ENCODE measurements at regions not wholly inside any gene's neighbourhood (a gene's known extent, or its start where the extent isn't known, plus 50 kb on each side); places are given as distances from the start of the nearest gene placed in this dataset.

DNA sequence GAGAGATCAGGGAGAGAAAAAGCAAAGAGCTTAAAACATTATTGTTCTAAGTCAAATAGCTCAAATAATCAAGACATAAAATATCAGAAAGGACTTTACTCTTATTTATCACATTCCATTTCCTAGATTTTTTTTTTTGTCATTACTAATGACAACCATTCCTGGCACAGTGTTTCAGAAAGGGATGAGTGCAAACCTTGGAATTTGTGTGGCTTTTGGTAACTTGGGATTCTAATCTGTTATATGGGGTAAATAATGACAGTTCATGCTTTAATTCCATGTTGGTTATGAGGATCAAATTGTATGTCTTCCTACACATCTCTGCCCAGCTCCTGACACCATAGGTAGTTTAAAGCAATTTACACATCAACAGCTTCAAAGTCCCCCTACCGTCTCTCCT lies 358.4 kb upstream of the ADGRL4 start:
- H3K27me3 Mint-ChIP-seq (ENCODE audit: low read depth in 3 of 3), result peaks cover 0 to 2% (median 0%) of the 10 kb centered on the region in 3 donors
- no peak overlapping the region for H3K4me3 ChIP-seq (replicated peaks in 1 of 3; ENCODE audit: low read depth in 2 of 3, low read length in 3 of 3)
- no CpG with 5 or more reads among the region's 1 CpG for WGBS (ENCODE audit: insufficient coverage)
- H3K27ac ChIP-seq (ENCODE audit: low read depth in 1 of 2, low read length in 2 of 2), result no peak overlapping the region
- no peaks in the 10 kb centered on the region for H3K9me3 ChIP-seq (replicated peaks in 1 of 2; ENCODE audit: control insufficient read depth in 1 of 2, insufficient read depth in 1 of 2, low read length in 2 of 2)
- H3K36me3 ChIP-seq (replicated peaks in 1 of 2; ENCODE audit: control insufficient read depth in 1 of 2, insufficient read depth in 2 of 2, low read length in 2 of 2), result no peaks in the 10 kb centered on the region
- no peak overlapping the region for H3K9ac ChIP-seq (ENCODE audit: insufficient read depth, low read length, poor library complexity, severe bottlenecking)
- intact Hi-C loops (cut with micrococcal nuclease), result no loop called here
- no peaks in the 10 kb centered on the region for H3K79me2 ChIP-seq (ENCODE audit: insufficient read depth, low read length)
- H3K4me3 Mint-ChIP-seq, result no peak overlapping the region
- no peaks in the 10 kb centered on the region for H3K4me1 Mint-ChIP-seq
- H3K4me2 ChIP-seq (replicated peaks; ENCODE audit: extremely low read depth, low read length, poor library complexity, severe bottlenecking), result no peak overlapping the region
- H3K4me1 ChIP-seq (ENCODE audit: control insufficient read depth in 1 of 2, insufficient read depth in 2 of 2, low read length in 2 of 2), result no peaks in the 10 kb centered on the region
- no peak for TF ChIP-seq CTCF (IDR thresholded peaks at IDR 0.05)
- peaks cover 0 to 10% (median 2%) of the 10 kb centered on the region in 7 donors for H3K9me3 Mint-ChIP-seq
- no peaks in the 10 kb centered on the region for H4K20me1 ChIP-seq (ENCODE audit: insufficient read depth, low read length)
- no peaks in the 10 kb centered on the region for H3K27me3 ChIP-seq (ENCODE audit: control insufficient read depth in 2 of 2, insufficient read depth in 2 of 2, low read length in 2 of 2)
- H2AFZ ChIP-seq (ENCODE audit: insufficient read depth, low read depth, low read length, poor library complexity, severe bottlenecking), result no peak overlapping the region
- no peaks in the 10 kb centered on the region for H3K36me3 Mint-ChIP-seq
- H3K27ac Mint-ChIP-seq, result no peak overlapping the region
- DNase-seq, result no peak

DNA sequence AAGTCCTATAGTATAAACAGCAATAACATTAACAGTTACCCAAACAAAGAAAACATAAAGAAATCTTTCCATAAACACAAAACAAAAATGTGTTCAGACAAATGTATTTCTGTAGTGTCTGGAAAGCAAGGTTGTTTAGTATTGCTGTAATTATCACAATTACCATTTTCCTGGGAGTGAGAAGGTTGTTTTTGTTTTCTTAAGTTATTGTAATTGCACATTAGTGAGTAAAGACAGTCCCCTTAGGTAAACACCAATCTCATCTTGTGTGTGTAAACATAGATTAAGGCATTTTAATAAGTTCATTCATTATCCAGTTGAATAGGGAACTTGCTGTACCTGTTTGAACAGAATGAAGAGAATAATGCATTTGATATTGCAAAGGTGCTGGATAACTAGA lies 356.9 kb upstream of the ADGRL4 start:
- no peaks in the 10 kb centered on the region for H4K20me1 ChIP-seq (ENCODE audit: insufficient read depth, low read length)
- H3K27me3 ChIP-seq (ENCODE audit: control insufficient read depth in 2 of 2, insufficient read depth in 2 of 2, low read length in 2 of 2), result no peaks in the 10 kb centered on the region
- no peaks in the 10 kb centered on the region for H3K4me1 ChIP-seq (ENCODE audit: control insufficient read depth in 1 of 2, insufficient read depth in 2 of 2, low read length in 2 of 2)
- no peak overlapping the region for H3K4me2 ChIP-seq (replicated peaks; ENCODE audit: extremely low read depth, low read length, poor library complexity, severe bottlenecking)
- Mint-ChIP-seq H3K27ac (no peak overlapping the region), H3K4me3 (no peak overlapping the region), H3K4me1 (no peaks in the 10 kb centered on the region), H3K36me3 (no peaks in the 10 kb centered on the region), H3K9me3 (peaks cover 0 to 8% (median 5%) of the 10 kb centered on the region in 7 donors), H3K27me3 (ENCODE audit: low read depth in 3 of 3) (peaks cover 0 to 2% (median 0%) of the 10 kb centered on the region in 3 donors)
- intact Hi-C loops (cut with micrococcal nuclease), result no loop called here
- no peaks in the 10 kb centered on the region for H3K79me2 ChIP-seq (ENCODE audit: insufficient read depth, low read length)
- H3K4me3 ChIP-seq (replicated peaks in 1 of 3; ENCODE audit: low read depth in 2 of 3, low read length in 3 of 3), result no peak overlapping the region
- H3K36me3 ChIP-seq (replicated peaks in 1 of 2; ENCODE audit: control insufficient read depth in 1 of 2, insufficient read depth in 2 of 2, low read length in 2 of 2), result no peaks in the 10 kb centered on the region
- H2AFZ ChIP-seq (ENCODE audit: insufficient read depth, low read depth, low read length, poor library complexity, severe bottlenecking), result no peak overlapping the region
- no peaks in the 10 kb centered on the region for H3K9me3 ChIP-seq (replicated peaks in 1 of 2; ENCODE audit: control insufficient read depth in 1 of 2, insufficient read depth in 1 of 2, low read length in 2 of 2)
- no peak for TF ChIP-seq CTCF (IDR thresholded peaks at IDR 0.05)
- H3K9ac ChIP-seq (ENCODE audit: insufficient read depth, low read length, poor library complexity, severe bottlenecking), result no peak overlapping the region
- DNase-seq, result no peak
- H3K27ac ChIP-seq (ENCODE audit: low read depth in 1 of 2, low read length in 2 of 2), result no peak overlapping the region
